K562 (cell line): ENCODE measurements at regions not wholly inside any gene's neighbourhood (a gene's known extent, or its start where the extent isn't known, plus 50 kb on each side); places are given as distances from the start of the nearest gene placed in this dataset.
A peak's percentile ranks its signal among the peaks of the same experiment; 100 is the strongest.

ENCODE experiments used
- ATAC-seq: fragments of 200-7000 bp; cut with Tn5 transposase; 3 replicates; pipeline ENCODE4 v1.9.1; 2020; ENCODE audit warnings: moderate library complexity
- BruUV-seq: library from RNA; stranded (reverse); fragments of 400-500 nt; replicated peaks from 2 replicates; lab custom pipeline; 2021; lab: Mats Ljungman, UMichigan
- CTCF ChIA-PET: fragments of 300-600 bp; formaldehyde crosslinking; extraction: SDS; loops from one replicate; lab custom pipeline; 2021; ENCODE audit warnings: low intra/inter-chr PET ratio; lab: Yijun Ruan, JAX
- POLR2A ChIA-PET: fragments of 300-600, 350-650 bp; sonication (Branson Sonifier 250); formaldehyde crosslinking; extraction: SDS; loops from one replicate; lab custom pipeline; 2021; ENCODE audit warnings: antibody characterized with exemption, inconsistent platforms; lab: Yijun Ruan, JAX
- DNase-seq, 4 experiments: peaks; one replicate each; pipeline versions ENCODE4 v3.0.0 to v3.0.0-alpha.2; 2011 to 2018; ENCODE audit warnings: low spot score in 3 of 4, mixed read lengths in 3 of 4; ENCODE audit errors: extremely low read depth in 1 of 4
- FAIRE-seq: peaks from 2 replicates; lab custom pipeline; 2011; peaks lifted over from hg19 to GRCh38; lab: Jason Lieb, UNC
- H2AFZ ChIP-seq: 2 replicates; pipeline ENCODE4 v1.6.0; 2011; ENCODE audit warnings: low read depth, low read length, control low read depth, inconsistent platforms
- H3K27ac ChIP-seq: fragments of 200-600 bp; 3 replicates; pipeline ENCODE4 v1.8.0; 2011; ENCODE audit warnings: low read depth, mild to moderate bottlenecking, control low read depth, inconsistent platforms, low read length, moderate library complexity, mixed read lengths; ENCODE audit errors: extremely low read depth
- H3K27me3 ChIP-seq, 2 experiments: fragments of 300-600 bp in 1 of 2; 2 replicates in 1 of 2; 3 replicates in 1 of 2; pipeline versions ENCODE4 v1.6.0 to v1.8.0; 2011; ENCODE audit warnings: inconsistent platforms in 2 of 2, low read length in 2 of 2, mild to moderate bottlenecking in 1 of 2, mixed read lengths in 1 of 2, moderate library complexity in 1 of 2; ENCODE audit not compliant: control insufficient read depth in 2 of 2, insufficient read depth in 2 of 2
- H3K36me3 ChIP-seq: fragments of 300-600 bp; 3 replicates; pipeline ENCODE4 v1.8.0; 2011; ENCODE audit warnings: mild to moderate bottlenecking, low read length, inconsistent platforms; ENCODE audit not compliant: control insufficient read depth, insufficient read depth
- H3K4me1 ChIP-seq, 2 experiments: fragments of 200-600 bp in 1 of 2; replicated peaks in 1 of 2; 2 replicates in 1 of 2; 3 replicates in 1 of 2; pipeline versions ENCODE4 v1.5.1 to v1.8.0; 2011; ENCODE audit warnings: inconsistent platforms in 2 of 2, low read length in 2 of 2, mild to moderate bottlenecking in 1 of 2, mixed read lengths in 1 of 2, moderate library complexity in 1 of 2; ENCODE audit not compliant: control insufficient read depth in 2 of 2, insufficient read depth in 2 of 2
- H3K4me2 ChIP-seq: 2 replicates; pipeline ENCODE4 v1.6.1; 2011; ENCODE audit warnings: low read length, control low read depth, inconsistent platforms, mixed read lengths; ENCODE audit not compliant: insufficient read depth
- H3K4me3 ChIP-seq: fragments of 200-600 bp; sonication (generic), shearing (Covaris generic); 2 replicates; pipeline ENCODE4 v1.5.1; 2016; ENCODE audit warnings: control low read depth, inconsistent platforms
- H3K79me2 ChIP-seq: fragments of 200-600 bp; 3 replicates; pipeline ENCODE4 v1.8.0; 2011; ENCODE audit warnings: low read length, inconsistent platforms; ENCODE audit not compliant: control insufficient read depth, insufficient read depth
- H3K9ac ChIP-seq, 2 experiments: 2 replicates each; pipeline versions ENCODE4 v1.6.0 to v1.6.1; 2011; ENCODE audit warnings: low read depth in 2 of 2, low read length in 2 of 2, control low read depth in 1 of 2, inconsistent platforms in 1 of 2, mild to moderate bottlenecking in 1 of 2, mixed read lengths in 1 of 2; ENCODE audit not compliant: insufficient read depth in 1 of 2
- H3K9me1 ChIP-seq: one replicate; pipeline ENCODE4 v1.6.0; 2011; ENCODE audit warnings: inconsistent platforms, mild to moderate bottlenecking, low read length, moderate library complexity; ENCODE audit not compliant: control insufficient read depth, insufficient read depth
- H3K9me3 ChIP-seq: replicated peaks from 2 replicates; pipeline ENCODE4 v1.5.1; 2011; ENCODE audit warnings: low read depth, low read length, inconsistent platforms; ENCODE audit not compliant: control insufficient read depth, insufficient read depth
- H4K20me1 ChIP-seq: replicated peaks from 2 replicates; pipeline ENCODE4 v1.6.1; 2011; ENCODE audit warnings: low read length, inconsistent platforms, mixed read lengths; ENCODE audit not compliant: control insufficient read depth, insufficient read depth
- CTCF ChIP-seq, 3 experiments: IDR thresholded peaks in 2 of 3; conservative IDR thresholded peaks in 1 of 3; 2 replicates each; pipeline ENCODE4 v1.5.1; 2011 to 2012; ENCODE audit warnings: low read length in 3 of 3, mild to moderate bottlenecking in 3 of 3, control low read depth in 2 of 3, improper control_type of control experiment in 1 of 3, inconsistent platforms in 1 of 3, low read depth in 1 of 3, mixed read lengths in 1 of 3, moderate library complexity in 1 of 3; ENCODE audit not compliant: insufficient read depth in 2 of 3
- SIRT6 ChIP-seq: IDR thresholded peaks from one replicate; pipeline ENCODE4 v1.6.1; 2012; ENCODE audit warnings: low read depth, mild to moderate bottlenecking, control low read depth, inconsistent platforms, low read length, moderate library complexity
- WGBS: fragments of 100-300 bp; shearing (Covaris generic); methylation state at CpG from one replicate; pipeline ENCODE4 v1.1.6; 2016; ENCODE audit warnings: low coverage, mixed read lengths; ENCODE audit not compliant: insufficient coverage; ENCODE audit errors: missing lambda C conversion rate; 5-methylcytosine and 5-hydroxymethylcytosine counted together
- in situ Hi-C: fragments of 300-500 bp; cut with MboI; formaldehyde crosslinking; loops from 4 replicates; pipeline ENCODE4 v1.15.0; 2018; ENCODE audit warnings: inconsistent platforms, mixed read lengths
- intact Hi-C: fragments of 100-400 bp; cut with micrococcal nuclease; formaldehyde crosslinking; loops from 2 replicates; pipeline ENCODE4 v1.14.2; 2022

- no peaks in the 10 kb centered on the region; the same call in 1 of the 2 replicates for H3K9me3 ChIP-seq
- CTCF ChIA-PET: no interaction called here
Measured at GRCh38 chr3:468172-468571, 271.6 kb downstream of the CHL1 start.

More at GRCh38 chr3:468172-468571, 271.6 kb downstream of the CHL1 start:
- no peaks in the 10 kb centered on the region for H3K27me3 ChIP-seq
- H3K9ac ChIP-seq: no peak overlapping the region
- intact Hi-C loops (no loop called here), in situ Hi-C loops (no loop called here)
- no peak overlapping the region for H2AFZ ChIP-seq
- H3K36me3 ChIP-seq: no peaks in the 10 kb centered on the region
- H3K4me1 ChIP-seq: no peaks in the 10 kb centered on the region
- WGBS: 0% methylated on average over 5 of the region's 5 CpGs
- H3K27ac ChIP-seq: no peak overlapping the region
- no peak overlapping the region for H3K4me2 ChIP-seq
- POLR2A ChIA-PET: no interaction called here
- H3K4me3 ChIP-seq: no peak overlapping the region
- H3K9me1 ChIP-seq: no peaks in the 10 kb centered on the region
- FAIRE-seq (no peak), ATAC-seq (no peak), DNase-seq (peak in 2 of 4 experiments; percentile 22 to 30)
- no peaks in the 10 kb centered on the region for H4K20me1 ChIP-seq
- TF ChIP-seq SIRT6 (no peak), CTCF (IDR thresholded peaks at IDR 0.05 in 2 of 3, conservative IDR thresholded peaks at IDR 0.05 in 1 of 3; ENCODE audit: insufficient read depth in 2 of 3, low read depth in 1 of 3, low read length in 3 of 3) (peak in 2 of 3 experiments; percentile 3 to 18; a peak in 1 of 6 replicates)
- H3K79me2 ChIP-seq: no peaks in the 10 kb centered on the region
- BruUV-seq: no TSS peak
